SK-N-MC (cell line): ENCODE measurements at regions not wholly inside any gene's neighbourhood (a gene's known extent, or its start where the extent isn't known, plus 50 kb on each side); places are given as distances from the start of the nearest gene placed in this dataset.

ENCODE experiments used
- DNase-seq: peaks from one replicate; pipeline ENCODE4 v3.0.0-alpha.2; 2011; ENCODE audit warnings: low read depth, low spot score
- H3K27ac ChIP-seq: fragments of 200-600 bp; sonication (generic); 2 replicates; pipeline ENCODE4 v1.5.1; 2016; ENCODE audit warnings: mixed run types
- H3K36me3 ChIP-seq: fragments of 200-600 bp; sonication (generic); 2 replicates; pipeline ENCODE4 v1.6.1; 2017; ENCODE audit warnings: antibody characterized with exemption, low read length, mixed read lengths; ENCODE audit not compliant: insufficient read depth
- H3K4me3 ChIP-seq: fragments of 200-600 bp; sonication (generic); 2 replicates; pipeline ENCODE4 v1.5.1; 2016
- H3K9ac ChIP-seq: fragments of 200-600 bp; sonication (generic); 2 replicates; pipeline ENCODE4 v1.8.0; 2017; ENCODE audit warnings: mixed run types, mixed read lengths; ENCODE audit not compliant: insufficient read length
- H3K9me3 ChIP-seq: fragments of 200-600 bp; sonication (generic); 2 replicates; pipeline ENCODE4 v1.6.1; 2017; ENCODE audit warnings: low read depth, mild to moderate bottlenecking, antibody characterized with exemption, low read length, moderate library complexity, mixed read lengths
- EZH2 ChIP-seq: fragments of 200-600 bp; sonication (generic); IDR thresholded peaks from one replicate; pipeline ENCODE4 v1.6.1; 2017; ENCODE audit warnings: antibody characterized with exemption
- FOXP2 ChIP-seq: optimal IDR thresholded peaks from 2 replicates; pipeline ENCODE3; 2011; ENCODE audit warnings: mild to moderate bottlenecking, moderate library complexity; ENCODE audit not compliant: insufficient read depth; ENCODE audit errors: extremely low read length, control extremely low read depth
- POLR2AphosphoS5 ChIP-seq: IDR thresholded peaks from 2 replicates; pipeline ENCODE4 v1.6.1; 2012; ENCODE audit warnings: mild to moderate bottlenecking, low read depth, low read length, borderline replicate concordance

DNA sequence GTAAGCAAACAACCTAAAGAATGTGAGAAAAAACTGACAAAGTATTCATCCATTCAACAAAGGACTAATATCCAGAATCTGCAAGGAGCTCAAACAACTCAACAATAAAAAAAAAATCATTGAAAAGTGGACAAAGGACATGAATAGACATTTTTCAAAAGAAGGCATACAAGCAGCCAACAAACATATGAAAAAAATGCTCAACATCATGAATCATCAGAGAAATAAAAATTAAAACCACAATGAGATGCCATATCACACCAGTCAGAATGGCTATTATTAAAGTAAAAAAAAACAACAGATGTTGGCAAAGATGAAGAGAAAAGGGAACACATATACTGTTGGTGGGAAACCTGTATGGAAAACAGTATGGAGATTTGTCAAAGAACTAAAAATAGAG, 120.7 kb upstream of the ADGRL3 start:
- no peaks in the 10 kb centered on the region for H3K9me3 ChIP-seq
- H3K9ac ChIP-seq, result no peak overlapping the region
- no peak overlapping the region for H3K27ac ChIP-seq
- no peak for DNase-seq
- H3K4me3 ChIP-seq, result no peak overlapping the region
- H3K36me3 ChIP-seq, result no peaks in the 10 kb centered on the region
- no peak for TF ChIP-seq POLR2AphosphoS5
- TF ChIP-seq FOXP2, result no peak
- TF ChIP-seq EZH2, result no peak

DNA sequence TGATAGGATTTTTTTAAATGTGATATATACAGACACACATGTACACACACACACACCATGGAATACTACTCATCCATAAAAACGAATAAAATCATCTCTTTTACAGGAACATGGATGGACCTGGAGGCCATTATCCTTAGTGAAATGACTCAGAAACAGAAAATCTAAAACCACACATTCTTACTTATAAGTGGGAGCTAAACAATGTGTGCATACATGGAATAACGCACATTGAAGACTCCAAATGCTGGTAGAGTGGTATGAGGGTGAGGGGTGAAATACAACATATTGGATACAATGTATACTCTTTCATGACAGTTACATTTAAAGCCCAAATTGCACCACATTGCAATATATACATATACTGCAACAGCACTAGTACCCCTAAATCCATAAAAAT, 120.2 kb upstream of the ADGRL3 start:
- no peak for DNase-seq
- Histone ChIP-seq H3K36me3 (no peaks in the 10 kb centered on the region), H3K27ac (no peak overlapping the region), H3K9me3 (no peaks in the 10 kb centered on the region), H3K9ac (no peak overlapping the region), H3K4me3 (no peak overlapping the region)
- no peak for TF ChIP-seq POLR2AphosphoS5
- TF ChIP-seq FOXP2, result no peak
- TF ChIP-seq EZH2, result no peak

GRCh38 chr4:61085534-61085933, 114.6 kb upstream of the ADGRL3 start:
- DNase-seq, result no peak
- no peak overlapping the region for H3K9ac ChIP-seq
- H3K9me3 ChIP-seq, result no peaks in the 10 kb centered on the region
- H3K27ac ChIP-seq, result no peak overlapping the region
- TF ChIP-seq FOXP2, result no peak
- TF ChIP-seq EZH2, result no peak
- no peak for TF ChIP-seq POLR2AphosphoS5
- no peak overlapping the region for H3K4me3 ChIP-seq
- no peaks in the 10 kb centered on the region for H3K36me3 ChIP-seq

DNA sequence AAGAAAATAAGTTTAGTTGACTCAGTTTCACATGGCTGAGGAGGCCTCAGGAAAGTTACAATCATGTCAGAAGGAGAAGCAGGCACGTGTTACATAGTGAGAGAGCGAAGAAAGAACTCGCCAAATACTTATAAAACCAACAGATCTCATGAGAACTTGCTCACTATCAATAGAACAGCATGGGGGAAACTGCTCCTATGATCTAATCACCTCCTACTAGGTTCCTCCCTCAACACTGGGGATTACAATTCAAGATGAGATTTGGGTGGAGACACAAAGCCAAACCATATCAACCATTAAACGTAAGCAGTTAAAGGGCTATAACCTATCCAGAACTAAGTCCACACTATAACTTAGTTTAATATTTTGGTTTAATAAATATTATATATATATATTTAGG, 113.8 kb upstream of the ADGRL3 start:
- DNase-seq, result no peak
- no peak overlapping the region for H3K27ac ChIP-seq
- H3K9me3 ChIP-seq, result no peaks in the 10 kb centered on the region
- no peaks in the 10 kb centered on the region for H3K36me3 ChIP-seq
- H3K9ac ChIP-seq, result no peak overlapping the region
- no peak for TF ChIP-seq POLR2AphosphoS5
- no peak for TF ChIP-seq FOXP2
- TF ChIP-seq EZH2, result no peak
- no peak overlapping the region for H3K4me3 ChIP-seq

- Histone ChIP-seq H3K36me3 (no peaks in the 10 kb centered on the region), H3K27ac (no peak overlapping the region), H3K4me3 (no peak overlapping the region), H3K9me3 (no peaks in the 10 kb centered on the region), H3K9ac (no peak overlapping the region)
- TF ChIP-seq POLR2AphosphoS5 (no peak), FOXP2 (no peak), EZH2 (no peak)
- DNase-seq, result no peak
These were observed 113.1 kb upstream of the ADGRL3 start for GRCh38 chr4:61086979-61087378.

DNA sequence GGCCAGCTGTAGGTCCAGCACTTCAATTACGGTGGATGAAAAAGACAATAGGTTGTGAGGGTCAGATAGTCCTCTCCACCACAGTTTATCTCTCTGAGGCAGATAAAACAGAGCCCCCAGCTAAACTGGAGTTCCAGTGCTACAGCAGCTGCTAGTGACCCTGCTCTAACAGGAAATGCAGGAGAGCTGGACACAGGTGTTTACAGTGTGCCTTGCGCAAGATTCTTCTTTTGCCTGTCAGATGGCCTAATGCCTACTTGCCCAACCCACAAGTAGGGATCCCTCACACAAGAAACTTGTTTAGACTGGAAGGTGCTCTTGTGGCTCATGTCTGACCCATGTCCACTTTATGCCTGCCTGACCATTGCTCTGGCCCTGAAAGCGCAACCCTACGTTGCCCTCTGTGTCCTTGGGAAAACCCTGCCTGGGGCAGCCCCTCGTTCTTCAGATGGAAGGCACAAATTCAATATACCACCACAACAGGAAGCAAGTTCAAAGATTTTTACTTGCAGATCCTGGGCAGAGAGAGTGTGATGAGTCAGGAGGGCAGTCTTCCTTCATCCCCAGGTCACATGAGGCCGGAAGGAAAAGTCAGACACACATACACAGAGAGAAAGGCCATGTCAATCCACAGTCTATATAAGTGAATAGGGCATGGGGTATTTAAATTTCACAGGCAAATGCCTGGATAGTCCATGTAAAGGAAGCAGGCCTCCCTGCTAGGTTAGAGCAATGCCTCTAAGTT, 105.1 kb upstream of the ADGRL3 start:
- DNase-seq, result no peak
- Histone ChIP-seq H3K27ac (no peak overlapping the region), H3K9ac (no peak overlapping the region), H3K4me3 (no peak overlapping the region), H3K9me3 (no peaks in the 10 kb centered on the region), H3K36me3 (no peaks in the 10 kb centered on the region)
- no peak for TF ChIP-seq FOXP2
- no peak for TF ChIP-seq POLR2AphosphoS5
- no peak for TF ChIP-seq EZH2

DNA sequence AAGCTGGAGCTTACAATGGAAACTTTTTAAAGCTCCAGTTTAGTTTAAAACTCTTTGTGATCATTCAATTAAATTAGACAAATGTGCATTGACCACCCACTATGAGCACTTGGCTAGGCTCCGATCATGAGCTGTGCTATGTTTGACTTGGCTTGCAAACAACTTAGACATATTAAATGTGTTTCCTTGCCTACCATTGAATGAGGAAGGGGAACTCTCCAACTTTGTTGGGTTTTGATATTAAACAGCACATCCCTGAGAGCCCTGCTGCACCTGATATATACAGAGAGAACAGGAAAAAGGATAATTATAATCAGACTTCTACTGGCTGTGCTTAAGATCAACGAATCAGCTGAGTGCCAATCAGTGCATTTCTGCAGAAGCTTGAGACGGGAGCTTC, 71.4 kb upstream of the ADGRL3 start:
- no peak overlapping the region for H3K4me3 ChIP-seq
- H3K9me3 ChIP-seq, result no peaks in the 10 kb centered on the region
- H3K27ac ChIP-seq, result no peak overlapping the region
- DNase-seq, result no peak
- TF ChIP-seq FOXP2 (no peak), EZH2 (no peak)
- H3K9ac ChIP-seq, result no peak overlapping the region
- no peaks in the 10 kb centered on the region for H3K36me3 ChIP-seq

GRCh38 chr4:61129971-61130370, 70.2 kb upstream of the ADGRL3 start:
- TF ChIP-seq FOXP2, result no peak
- TF ChIP-seq EZH2, result no peak
- no peak for TF ChIP-seq POLR2AphosphoS5
- Histone ChIP-seq H3K4me3 (no peak overlapping the region), H3K9ac (no peak overlapping the region), H3K9me3 (no peaks in the 10 kb centered on the region), H3K36me3 (no peaks in the 10 kb centered on the region), H3K27ac (no peak overlapping the region)
- no peak for DNase-seq

GRCh38 chr4:61143461-61143860, 56.7 kb upstream of the ADGRL3 start:
- peak; percentile 37 for DNase-seq
- TF ChIP-seq POLR2AphosphoS5 (no peak), EZH2 (no peak), FOXP2 (no peak)

More at GRCh38 chr4:61143461-61143860, 56.7 kb upstream of the ADGRL3 start:
- Histone ChIP-seq H3K27ac (no peak overlapping the region), H3K9ac (no peak overlapping the region), H3K36me3 (no peaks in the 10 kb centered on the region), H3K9me3 (no peaks in the 10 kb centered on the region), H3K4me3 (no peak overlapping the region)
